ENCODE measurements at regions not wholly inside any gene's neighbourhood (a gene's known extent, or its start where the extent isn't known, plus 50 kb on each side); places are given as distances from the start of the nearest gene placed in this dataset.

GRCh38 chr6:15864708-15865062 lies 201.9 kb upstream of the DTNBP1 start (continued):
- TF ChIP-seq ZBTB4 (CRISPR knock-in tag; IDR thresholded peaks at IDR 0.05): no peak
- no peak for TF ChIP-seq TCF3 (IDR thresholded peaks at IDR 0.05; ENCODE audit: borderline replicate concordance, insufficient read depth, low read depth, low read length)

GRCh38 chr6:15864038-15864707 lies 201.3 kb upstream of the DTNBP1 start:
- intact Hi-C loops (cut with micrococcal nuclease; ENCODE audit: unreplicated experiment) (no loop called here), in situ Hi-C loops (cut with MboI) (no loop called here)
- no peak overlapping the region for H2AFZ ChIP-seq (ENCODE audit: control insufficient read depth, low read depth, low read length)
- H3K4me2 ChIP-seq (ENCODE audit: control insufficient read depth, insufficient read depth): no peak overlapping the region
- ChIA-PET SMC1A (ENCODE audit: uncharacterized antibody, unreplicated experiment) (interaction anchor here (1.0 to 4.2 kb wide), 5 partner anchors 10 to 32 kb away, joined by 3 to 29 read pairs (median 5); no protein-coding TSS in a partner anchor), POLR2A (no interaction called here), CTCF (interaction anchor here (0.8 to 2.1 kb wide), 6 partner anchors 9 to 88 kb away, joined by 3 to 6 read pairs (median 6); no protein-coding TSS in a partner anchor), RAD21 (ENCODE audit: unreplicated experiment) (interaction anchor here (1.1 to 2.0 kb wide), 4 partner anchors 10 to 32 kb away, joined by 3 to 8 read pairs (median 4); no protein-coding TSS in a partner anchor)
- H3K4me3 ChIP-seq: no peak overlapping the region
- DNase-seq (ENCODE audit: low read depth, low spot score) (no peak), FAIRE-seq (no peak), ATAC-seq (no peak)
- 51% methylated on average over 7 of the region's 7 CpGs for WGBS (ENCODE audit: insufficient coverage, insufficient replicate concordance, low lambda C conversion rate, missing lambda C conversion rate)
- no peak overlapping the region for H3K27ac ChIP-seq (ENCODE audit: control insufficient read depth, insufficient read depth)
- no peak overlapping the region for H3K9ac ChIP-seq (ENCODE audit: control insufficient read depth, insufficient read depth, low read length)
- no peaks in the 10 kb centered on the region for H3K9me3 ChIP-seq (replicated peaks; ENCODE audit: control insufficient read depth, insufficient read depth, low read length)
- H3K4me1 ChIP-seq (ENCODE audit: control insufficient read depth, insufficient read depth, low read length): no peaks in the 10 kb centered on the region
- H3K36me3 ChIP-seq (ENCODE audit: control insufficient read depth in 2 of 2, insufficient read depth in 2 of 2, low read length in 1 of 2): no peaks in the 10 kb centered on the region
- no TSS peak for BruUV-seq (replicated peaks)
- no peaks in the 10 kb centered on the region for H4K20me1 ChIP-seq (ENCODE audit: control insufficient read depth, insufficient read depth)
- H3K27me3 ChIP-seq (replicated peaks in 1 of 2; ENCODE audit: control insufficient read depth in 2 of 2, insufficient read depth in 2 of 2, low read length in 1 of 2): no peaks in the 10 kb centered on the region
- H3K79me2 ChIP-seq (ENCODE audit: control insufficient read depth, insufficient read depth, low read length): no peaks in the 10 kb centered on the region
- TF ChIP-seq HDAC2 (IDR thresholded peaks at IDR 0.05) (no peak), GATAD2B (conservative IDR thresholded peaks at IDR 0.05; ENCODE audit: low read depth) (no peak), PKNOX1 (IDR thresholded peaks at IDR 0.05) (no peak), MYC (IDR thresholded peaks at IDR 0.05; ENCODE audit: insufficient read depth, insufficient read length, insufficient replicate concordance, low read length, severe bottlenecking) (no peak), STAT1 (conservative IDR thresholded peaks at IDR 0.05) (no peak), E2F4 (IDR thresholded peaks at IDR 0.05; ENCODE audit: low read depth, low read length) (no peak), MAX (IDR thresholded peaks at IDR 0.05; ENCODE audit: low read depth, low read length) (no peak), REST (IDR thresholded peaks at IDR 0.05; ENCODE audit: low read depth, low read length) (no peak), POLR2AphosphoS2 (IDR thresholded peaks at IDR 0.05; ENCODE audit: low read depth, low read length) (no peak), STAT3 (IDR thresholded peaks at IDR 0.05; ENCODE audit: low read depth, low read length) (no peak), CHD1 (IDR thresholded peaks at IDR 0.05; ENCODE audit: low read depth, low read length) (no peak)

Data from GM12878 (cell line).